ENCODE measurements at regions not wholly inside any gene's neighbourhood (a gene's known extent, or its start where the extent isn't known, plus 50 kb on each side); places are given as distances from the start of the nearest gene placed in this dataset.

DNA sequence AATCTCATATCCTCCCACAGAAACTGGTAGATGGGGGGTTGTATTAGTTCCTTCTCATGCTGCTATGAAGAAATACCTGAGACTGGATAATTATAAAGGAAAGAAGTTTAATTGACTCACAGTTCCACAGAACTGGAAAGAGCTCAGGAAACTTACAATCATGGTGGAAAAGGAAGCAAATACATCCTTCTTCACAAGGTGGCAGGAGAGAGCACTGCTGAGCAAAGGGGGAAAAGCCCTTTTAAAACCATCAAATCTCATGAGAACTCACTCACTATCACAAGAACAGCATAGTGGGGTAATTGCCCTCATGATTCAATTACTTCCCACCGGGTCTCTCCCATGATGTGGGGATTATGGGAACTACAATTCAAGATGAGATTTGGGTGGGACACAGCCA, 250.5 kb upstream of the GPRIN3 start:
- TF ChIP-seq CTCF (IDR thresholded peaks at IDR 0.05; ENCODE audit: insufficient read depth, low read length) = no peak
- TF ChIP-seq REST (IDR thresholded peaks at IDR 0.05; ENCODE audit: insufficient replicate concordance, low read depth) = no peak
- no peak for TF ChIP-seq SPI1 (IDR thresholded peaks at IDR 0.05; ENCODE audit: borderline replicate concordance, low read depth)
- no peak for TF ChIP-seq POLR2AphosphoS5 (IDR thresholded peaks at IDR 0.05; ENCODE audit: low read depth)

Measured in HL-60 (cell line).